HEK293T (cell line): ENCODE measurements at regions not wholly inside any gene's neighbourhood (a gene's known extent, or its start where the extent isn't known, plus 50 kb on each side); places are given as distances from the start of the nearest gene placed in this dataset.

Experiments used
- ARNT ChIP-seq: fragments of 450-650 bp; IDR thresholded peaks from 2 replicates; pipeline ENCODE4 v1.6.1; 2017; ENCODE audit warnings: mild to moderate bottlenecking
- BHLHE40 ChIP-seq: fragments of 450-650 bp; IDR thresholded peaks from 2 replicates; pipeline ENCODE4 v1.6.1; 2016; ENCODE audit warnings: mild to moderate bottlenecking, moderate library complexity, borderline replicate concordance
- CTBP1 ChIP-seq: fragments of 450-650 bp; IDR thresholded peaks from 2 replicates; pipeline ENCODE4 v1.6.1; 2016; ENCODE audit warnings: borderline replicate concordance
- FOXK2 ChIP-seq: fragments of 450-650 bp; IDR thresholded peaks from 2 replicates; pipeline ENCODE4 v1.6.1; 2016; ENCODE audit warnings: mild to moderate bottlenecking
- LEF1 ChIP-seq: fragments of 450-650 bp; IDR thresholded peaks from 2 replicates; pipeline ENCODE4 v1.6.1; 2017; ENCODE audit warnings: mild to moderate bottlenecking, borderline replicate concordance
- NFRKB ChIP-seq: fragments of 450-650 bp; IDR thresholded peaks from 2 replicates; pipeline ENCODE4 v1.6.1; 2016; ENCODE audit warnings: mild to moderate bottlenecking, moderate library complexity
- PKNOX1 ChIP-seq: fragments of 450-650 bp; IDR thresholded peaks from 2 replicates; pipeline ENCODE4 v1.6.1; 2016
- SUZ12 ChIP-seq: fragments of 450-650 bp; IDR thresholded peaks from 2 replicates; pipeline ENCODE4 v1.6.1; 2016; ENCODE audit warnings: mild to moderate bottlenecking
- ZNF384 ChIP-seq: fragments of 450-650 bp; IDR thresholded peaks from 2 replicates; pipeline ENCODE4 v1.6.1; 2016

GRCh38 chr1:201626629-201627275, 87.8 kb downstream of the NAV1 start:
- TF ChIP-seq ZNF384, result no peak
- no peak for TF ChIP-seq NFRKB
- TF ChIP-seq ARNT, result no peak
- TF ChIP-seq SUZ12, result no peak
- TF ChIP-seq PKNOX1, result no peak
- TF ChIP-seq LEF1, result no peak
- no peak for TF ChIP-seq FOXK2
- no peak for TF ChIP-seq CTBP1
- no peak for TF ChIP-seq BHLHE40
